ENCODE measurements at regions not wholly inside any gene's neighbourhood (a gene's known extent, or its start where the extent isn't known, plus 50 kb on each side); places are given as distances from the start of the nearest gene placed in this dataset.

DNA sequence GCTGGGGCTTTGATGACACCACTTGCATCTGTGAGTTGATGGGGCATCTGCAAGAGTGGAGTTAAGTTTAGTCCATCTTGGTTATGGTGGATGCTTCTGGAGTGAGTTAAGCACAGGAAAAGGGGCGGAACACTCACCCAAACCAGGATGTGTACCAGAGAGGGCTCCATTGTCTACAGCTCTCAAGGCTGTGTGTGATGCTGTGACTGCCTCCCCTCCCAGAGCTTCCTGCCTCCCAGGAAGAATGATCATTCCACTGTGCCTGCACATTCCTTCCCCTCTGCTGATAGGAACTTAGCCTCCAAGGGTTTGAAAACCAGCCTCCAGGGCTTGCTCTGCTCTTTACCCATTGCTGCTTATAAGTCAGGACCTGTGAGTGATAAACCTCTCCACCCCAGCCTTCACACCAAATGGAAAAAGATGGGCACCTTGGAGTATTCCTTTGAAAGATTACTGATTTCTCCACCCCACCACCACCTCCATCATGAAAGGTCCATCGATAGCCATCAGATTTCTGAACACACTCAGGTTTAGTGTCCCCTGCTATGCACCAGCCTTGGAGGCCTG, 160.1 kb upstream of the SPRY4 start:
- peaks cover 11% of the 10 kb centered on the region for H3K9me3 Mint-ChIP-seq
- Histone ChIP-seq H3K79me2 (replicated peaks; ENCODE audit: insufficient read depth) (no peaks in the 10 kb centered on the region), H2AFZ (no peak overlapping the region), H3K9me2 (ENCODE audit: insufficient read depth) (peaks cover 20% of the 10 kb centered on the region), H3K27ac (ENCODE audit: low read depth) (no peak overlapping the region), H3K4me3 (no peak overlapping the region), H3K4me2 (no peak overlapping the region), H3K36me3 (ENCODE audit: insufficient read depth) (no peaks in the 10 kb centered on the region), H3K4me1 (ENCODE audit: insufficient read depth) (no peaks in the 10 kb centered on the region), H3F3A (replicated peaks; ENCODE audit: low read depth) (no peaks in the 10 kb centered on the region), H4K20me1 (replicated peaks; ENCODE audit: insufficient read depth) (no peaks in the 10 kb centered on the region), H3K27me3 (ENCODE audit: insufficient read depth) (no peaks in the 10 kb centered on the region)
- no peak for ATAC-seq
- no peak overlapping the region for H3K4me3 Mint-ChIP-seq
- TF ChIP-seq, protein P1, sequence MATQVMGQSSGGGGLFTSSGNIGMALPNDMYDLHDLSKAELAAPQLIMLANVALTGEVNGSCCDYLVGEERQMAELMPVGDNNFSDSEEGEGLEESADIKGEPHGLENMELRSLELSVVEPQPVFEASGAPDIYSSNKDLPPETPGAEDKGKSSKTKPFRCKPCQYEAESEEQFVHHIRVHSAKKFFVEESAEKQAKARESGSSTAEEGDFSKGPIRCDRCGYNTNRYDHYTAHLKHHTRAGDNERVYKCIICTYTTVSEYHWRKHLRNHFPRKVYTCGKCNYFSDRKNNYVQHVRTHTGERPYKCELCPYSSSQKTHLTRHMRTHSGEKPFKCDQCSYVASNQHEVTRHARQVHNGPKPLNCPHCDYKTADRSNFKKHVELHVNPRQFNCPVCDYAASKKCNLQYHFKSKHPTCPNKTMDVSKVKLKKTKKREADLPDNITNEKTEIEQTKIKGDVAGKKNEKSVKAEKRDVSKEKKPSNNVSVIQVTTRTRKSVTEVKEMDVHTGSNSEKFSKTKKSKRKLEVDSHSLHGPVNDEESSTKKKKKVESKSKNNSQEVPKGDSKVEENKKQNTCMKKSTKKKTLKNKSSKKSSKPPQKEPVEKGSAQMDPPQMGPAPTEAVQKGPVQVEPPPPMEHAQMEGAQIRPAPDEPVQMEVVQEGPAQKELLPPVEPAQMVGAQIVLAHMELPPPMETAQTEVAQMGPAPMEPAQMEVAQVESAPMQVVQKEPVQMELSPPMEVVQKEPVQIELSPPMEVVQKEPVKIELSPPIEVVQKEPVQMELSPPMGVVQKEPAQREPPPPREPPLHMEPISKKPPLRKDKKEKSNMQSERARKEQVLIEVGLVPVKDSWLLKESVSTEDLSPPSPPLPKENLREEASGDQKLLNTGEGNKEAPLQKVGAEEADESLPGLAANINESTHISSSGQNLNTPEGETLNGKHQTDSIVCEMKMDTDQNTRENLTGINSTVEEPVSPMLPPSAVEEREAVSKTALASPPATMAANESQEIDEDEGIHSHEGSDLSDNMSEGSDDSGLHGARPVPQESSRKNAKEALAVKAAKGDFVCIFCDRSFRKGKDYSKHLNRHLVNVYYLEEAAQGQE (IDR thresholded peaks at IDR 0.05; ENCODE audit: unreplicated experiment) = no peak
- no peak for TF ChIP-seq POLR2AphosphoS5 (IDR thresholded peaks at IDR 0.05; ENCODE audit: low read depth)
- TF ChIP-seq EZH2phosphoT487 (IDR thresholded peaks at IDR 0.05; ENCODE audit: unreplicated experiment) = no peak
- TF ChIP-seq NANOG (IDR thresholded peaks at IDR 0.05; ENCODE audit: borderline replicate concordance) = no peak
- TF ChIP-seq STAT1 (IDR thresholded peaks at IDR 0.05; ENCODE audit: unreplicated experiment) = no peak
- TF ChIP-seq, protein P2, sequence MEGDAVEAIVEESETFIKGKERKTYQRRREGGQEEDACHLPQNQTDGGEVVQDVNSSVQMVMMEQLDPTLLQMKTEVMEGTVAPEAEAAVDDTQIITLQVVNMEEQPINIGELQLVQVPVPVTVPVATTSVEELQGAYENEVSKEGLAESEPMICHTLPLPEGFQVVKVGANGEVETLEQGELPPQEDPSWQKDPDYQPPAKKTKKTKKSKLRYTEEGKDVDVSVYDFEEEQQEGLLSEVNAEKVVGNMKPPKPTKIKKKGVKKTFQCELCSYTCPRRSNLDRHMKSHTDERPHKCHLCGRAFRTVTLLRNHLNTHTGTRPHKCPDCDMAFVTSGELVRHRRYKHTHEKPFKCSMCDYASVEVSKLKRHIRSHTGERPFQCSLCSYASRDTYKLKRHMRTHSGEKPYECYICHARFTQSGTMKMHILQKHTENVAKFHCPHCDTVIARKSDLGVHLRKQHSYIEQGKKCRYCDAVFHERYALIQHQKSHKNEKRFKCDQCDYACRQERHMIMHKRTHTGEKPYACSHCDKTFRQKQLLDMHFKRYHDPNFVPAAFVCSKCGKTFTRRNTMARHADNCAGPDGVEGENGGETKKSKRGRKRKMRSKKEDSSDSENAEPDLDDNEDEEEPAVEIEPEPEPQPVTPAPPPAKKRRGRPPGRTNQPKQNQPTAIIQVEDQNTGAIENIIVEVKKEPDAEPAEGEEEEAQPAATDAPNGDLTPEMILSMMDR (conservative IDR thresholded peaks at IDR 0.05; ENCODE audit: low read depth in 2 of 2) = no peak
- TF ChIP-seq, protein P3, sequence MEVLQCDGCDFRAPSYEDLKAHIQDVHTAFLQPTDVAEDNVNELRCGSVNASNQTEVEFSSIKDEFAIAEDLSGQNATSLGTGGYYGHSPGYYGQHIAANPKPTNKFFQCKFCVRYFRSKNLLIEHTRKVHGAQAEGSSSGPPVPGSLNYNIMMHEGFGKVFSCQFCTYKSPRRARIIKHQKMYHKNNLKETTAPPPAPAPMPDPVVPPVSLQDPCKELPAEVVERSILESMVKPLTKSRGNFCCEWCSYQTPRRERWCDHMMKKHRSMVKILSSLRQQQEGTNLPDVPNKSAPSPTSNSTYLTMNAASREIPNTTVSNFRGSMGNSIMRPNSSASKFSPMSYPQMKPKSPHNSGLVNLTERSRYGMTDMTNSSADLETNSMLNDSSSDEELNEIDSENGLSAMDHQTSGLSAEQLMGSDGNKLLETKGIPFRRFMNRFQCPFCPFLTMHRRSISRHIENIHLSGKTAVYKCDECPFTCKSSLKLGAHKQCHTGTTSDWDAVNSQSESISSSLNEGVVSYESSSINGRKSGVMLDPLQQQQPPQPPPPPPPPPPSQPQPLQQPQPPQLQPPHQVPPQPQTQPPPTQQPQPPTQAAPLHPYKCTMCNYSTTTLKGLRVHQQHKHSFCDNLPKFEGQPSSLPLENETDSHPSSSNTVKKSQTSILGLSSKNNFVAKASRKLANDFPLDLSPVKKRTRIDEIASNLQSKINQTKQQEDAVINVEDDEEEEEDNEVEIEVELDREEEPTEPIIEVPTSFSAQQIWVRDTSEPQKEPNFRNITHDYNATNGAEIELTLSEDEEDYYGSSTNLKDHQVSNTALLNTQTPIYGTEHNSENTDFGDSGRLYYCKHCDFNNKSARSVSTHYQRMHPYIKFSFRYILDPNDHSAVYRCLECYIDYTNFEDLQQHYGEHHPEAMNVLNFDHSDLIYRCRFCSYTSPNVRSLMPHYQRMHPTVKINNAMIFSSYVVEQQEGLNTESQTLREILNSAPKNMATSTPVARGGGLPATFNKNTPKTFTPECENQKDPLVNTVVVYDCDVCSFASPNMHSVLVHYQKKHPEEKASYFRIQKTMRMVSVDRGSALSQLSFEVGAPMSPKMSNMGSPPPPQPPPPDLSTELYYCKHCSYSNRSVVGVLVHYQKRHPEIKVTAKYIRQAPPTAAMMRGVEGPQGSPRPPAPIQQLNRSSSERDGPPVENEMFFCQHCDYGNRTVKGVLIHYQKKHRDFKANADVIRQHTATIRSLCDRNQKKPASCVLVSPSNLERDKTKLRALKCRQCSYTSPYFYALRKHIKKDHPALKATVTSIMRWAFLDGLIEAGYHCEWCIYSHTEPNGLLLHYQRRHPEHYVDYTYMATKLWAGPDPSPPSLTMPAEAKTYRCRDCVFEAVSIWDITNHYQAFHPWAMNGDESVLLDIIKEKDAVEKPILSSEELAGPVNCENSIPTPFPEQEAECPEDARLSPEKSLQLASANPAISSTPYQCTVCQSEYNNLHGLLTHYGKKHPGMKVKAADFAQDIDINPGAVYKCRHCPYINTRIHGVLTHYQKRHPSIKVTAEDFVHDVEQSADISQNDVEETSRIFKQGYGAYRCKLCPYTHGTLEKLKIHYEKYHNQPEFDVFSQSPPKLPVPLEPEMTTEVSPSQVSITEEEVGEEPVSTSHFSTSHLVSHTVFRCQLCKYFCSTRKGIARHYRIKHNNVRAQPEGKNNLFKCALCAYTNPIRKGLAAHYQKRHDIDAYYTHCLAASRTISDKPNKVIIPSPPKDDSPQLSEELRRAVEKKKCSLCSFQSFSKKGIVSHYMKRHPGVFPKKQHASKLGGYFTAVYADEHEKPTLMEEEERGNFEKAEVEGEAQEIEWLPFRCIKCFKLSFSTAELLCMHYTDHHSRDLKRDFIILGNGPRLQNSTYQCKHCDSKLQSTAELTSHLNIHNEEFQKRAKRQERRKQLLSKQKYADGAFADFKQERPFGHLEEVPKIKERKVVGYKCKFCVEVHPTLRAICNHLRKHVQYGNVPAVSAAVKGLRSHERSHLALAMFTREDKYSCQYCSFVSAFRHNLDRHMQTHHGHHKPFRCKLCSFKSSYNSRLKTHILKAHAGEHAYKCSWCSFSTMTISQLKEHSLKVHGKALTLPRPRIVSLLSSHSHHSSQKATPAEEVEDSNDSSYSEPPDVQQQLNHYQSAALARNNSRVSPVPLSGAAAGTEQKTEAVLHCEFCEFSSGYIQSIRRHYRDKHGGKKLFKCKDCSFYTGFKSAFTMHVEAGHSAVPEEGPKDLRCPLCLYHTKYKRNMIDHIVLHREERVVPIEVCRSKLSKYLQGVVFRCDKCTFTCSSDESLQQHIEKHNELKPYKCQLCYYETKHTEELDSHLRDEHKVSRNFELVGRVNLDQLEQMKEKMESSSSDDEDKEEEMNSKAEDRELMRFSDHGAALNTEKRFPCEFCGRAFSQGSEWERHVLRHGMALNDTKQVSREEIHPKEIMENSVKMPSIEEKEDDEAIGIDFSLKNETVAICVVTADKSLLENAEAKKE (CRISPR knock-in tag; IDR thresholded peaks at IDR 0.05) = no peak
- no peak for TF ChIP-seq ZNF114 (CRISPR knock-in tag; IDR thresholded peaks at IDR 0.05)
- no peak for TF ChIP-seq ZNF331 (CRISPR knock-in tag; IDR thresholded peaks at IDR 0.05; ENCODE audit: low read depth)
- TF ChIP-seq EZH2 (IDR thresholded peaks at IDR 0.05; ENCODE audit: low read depth, unreplicated experiment) = no peak
- TF ChIP-seq CREB1 (CRISPR knock-in tag; IDR thresholded peaks at IDR 0.05; ENCODE audit: low read depth) = no peak
- TF ChIP-seq, protein P4, sequence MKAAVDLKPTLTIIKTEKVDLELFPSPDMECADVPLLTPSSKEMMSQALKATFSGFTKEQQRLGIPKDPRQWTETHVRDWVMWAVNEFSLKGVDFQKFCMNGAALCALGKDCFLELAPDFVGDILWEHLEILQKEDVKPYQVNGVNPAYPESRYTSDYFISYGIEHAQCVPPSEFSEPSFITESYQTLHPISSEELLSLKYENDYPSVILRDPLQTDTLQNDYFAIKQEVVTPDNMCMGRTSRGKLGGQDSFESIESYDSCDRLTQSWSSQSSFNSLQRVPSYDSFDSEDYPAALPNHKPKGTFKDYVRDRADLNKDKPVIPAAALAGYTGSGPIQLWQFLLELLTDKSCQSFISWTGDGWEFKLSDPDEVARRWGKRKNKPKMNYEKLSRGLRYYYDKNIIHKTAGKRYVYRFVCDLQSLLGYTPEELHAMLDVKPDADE (IDR thresholded peaks at IDR 0.05) = no peak
- TF ChIP-seq JUNB (IDR thresholded peaks at IDR 0.05; ENCODE audit: unreplicated experiment) = no peak
- DNase-seq (ENCODE audit: low spot score) = no peak
- peaks cover 14% of the 10 kb centered on the region for H3K36me3 Mint-ChIP-seq (ENCODE audit: low read depth)
- no peak overlapping the region for H3K27ac Mint-ChIP-seq
- H3K27me3 Mint-ChIP-seq (ENCODE audit: insufficient read depth, low read depth, poor library complexity) = peaks cover 2% of the 10 kb centered on the region
- H3K4me1 Mint-ChIP-seq = no peaks in the 10 kb centered on the region; the same call in 2 of the 3 replicates
